Tibial nerve (tissue), 4 donors: ENCODE measurements at regions not wholly inside any gene's neighbourhood (a gene's known extent, or its start where the extent isn't known, plus 50 kb on each side); places are given as distances from the start of the nearest gene placed in this dataset.

Experiments
- EP300 ChIP-seq, 2 donors: sonication (generic); formaldehyde crosslinking; IDR thresholded peaks; one replicate each; pipeline ENCODE4 v1.6.1; 2017; ENCODE audit warnings: antibody characterized with exemption in 2 of 2, mild to moderate bottlenecking in 1 of 2
- POLR2A ChIP-seq, 2 donors: fragments of 450-650 bp; IDR thresholded peaks; one replicate each; pipeline ENCODE4 v1.6.1; 2017; ENCODE audit warnings: antibody characterized with exemption in 2 of 2, mild to moderate bottlenecking in 2 of 2, moderate library complexity in 2 of 2
- TF ChIP-seq, protein P1 (sequence below), 5 experiments: fragments of 200-600 bp in 3 of 5; fragments of 450-650 bp in 2 of 5; sonication (generic) in 3 of 5; IDR thresholded peaks; one replicate each; pipeline ENCODE4 v1.5.1; 2016 to 2019; ENCODE audit warnings: antibody characterized with exemption in 5 of 5, mild to moderate bottlenecking in 3 of 5, moderate library complexity in 2 of 5

DNA sequence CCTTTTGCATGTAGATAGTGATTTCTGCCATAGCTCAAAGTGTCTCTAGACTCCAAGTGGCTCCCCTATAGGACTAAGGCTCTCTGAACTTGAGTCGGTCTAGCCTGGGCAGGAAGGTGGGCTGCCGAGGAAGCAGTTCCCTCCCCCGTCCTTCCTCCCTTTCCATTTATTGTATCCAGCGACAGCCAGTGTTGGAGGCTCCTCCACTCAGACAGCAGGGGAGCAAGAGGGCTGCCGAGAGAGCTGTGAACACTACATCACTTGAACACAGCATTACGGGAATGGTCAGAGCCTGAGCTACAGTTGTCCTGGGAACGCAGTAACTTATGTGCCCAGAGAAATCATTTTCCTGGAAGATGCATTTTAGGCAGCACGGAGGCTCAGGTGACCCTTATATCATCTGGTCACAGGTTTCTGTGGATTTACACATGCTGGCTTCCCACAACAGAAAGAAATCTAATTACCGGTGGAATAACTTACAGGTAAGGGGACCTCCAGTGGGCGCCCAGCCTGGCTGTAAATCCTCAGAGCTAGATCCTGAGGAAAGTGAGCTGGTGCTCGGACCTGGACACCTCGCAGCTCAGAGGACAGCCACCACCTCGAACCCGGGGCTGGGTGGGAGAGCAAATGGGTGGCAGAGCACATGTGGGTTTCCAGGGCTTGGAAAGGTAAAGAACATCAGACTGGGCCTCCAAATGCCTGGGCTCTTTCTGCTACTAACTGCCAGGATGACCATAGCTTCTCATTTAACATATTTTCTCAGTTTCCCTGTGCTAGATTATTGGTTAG lies 197.1 kb downstream of the UACA start:
- TF ChIP-seq EP300 (IDR thresholded peaks at IDR 0.05) (no peak), POLR2A (IDR thresholded peaks at IDR 0.05) (no peak)
- TF ChIP-seq, protein P1, sequence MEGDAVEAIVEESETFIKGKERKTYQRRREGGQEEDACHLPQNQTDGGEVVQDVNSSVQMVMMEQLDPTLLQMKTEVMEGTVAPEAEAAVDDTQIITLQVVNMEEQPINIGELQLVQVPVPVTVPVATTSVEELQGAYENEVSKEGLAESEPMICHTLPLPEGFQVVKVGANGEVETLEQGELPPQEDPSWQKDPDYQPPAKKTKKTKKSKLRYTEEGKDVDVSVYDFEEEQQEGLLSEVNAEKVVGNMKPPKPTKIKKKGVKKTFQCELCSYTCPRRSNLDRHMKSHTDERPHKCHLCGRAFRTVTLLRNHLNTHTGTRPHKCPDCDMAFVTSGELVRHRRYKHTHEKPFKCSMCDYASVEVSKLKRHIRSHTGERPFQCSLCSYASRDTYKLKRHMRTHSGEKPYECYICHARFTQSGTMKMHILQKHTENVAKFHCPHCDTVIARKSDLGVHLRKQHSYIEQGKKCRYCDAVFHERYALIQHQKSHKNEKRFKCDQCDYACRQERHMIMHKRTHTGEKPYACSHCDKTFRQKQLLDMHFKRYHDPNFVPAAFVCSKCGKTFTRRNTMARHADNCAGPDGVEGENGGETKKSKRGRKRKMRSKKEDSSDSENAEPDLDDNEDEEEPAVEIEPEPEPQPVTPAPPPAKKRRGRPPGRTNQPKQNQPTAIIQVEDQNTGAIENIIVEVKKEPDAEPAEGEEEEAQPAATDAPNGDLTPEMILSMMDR (IDR thresholded peaks at IDR 0.05): no peak
